H9 (cell line): ENCODE measurements at regions not wholly inside any gene's neighbourhood (a gene's known extent, or its start where the extent isn't known, plus 50 kb on each side); places are given as distances from the start of the nearest gene placed in this dataset.

ENCODE experiments used
- DNase-seq: peaks from one replicate; pipeline ENCODE4 v3.0.0-alpha.2; 2017
- H2AFZ ChIP-seq: one replicate; pipeline ENCODE4 v1.6.1; 2013; ENCODE audit warnings: mild to moderate bottlenecking, low read length, control low read depth, moderate library complexity
- H2AK5ac ChIP-seq: 2 replicates; pipeline ENCODE4 v1.6.1; 2013; ENCODE audit warnings: low read length, control low read depth, mixed read lengths; ENCODE audit not compliant: insufficient read length
- H2BK120ac ChIP-seq: one replicate; pipeline ENCODE4 v1.6.1; 2013; ENCODE audit warnings: low read depth, mild to moderate bottlenecking, low read length, control low read depth, inconsistent platforms; ENCODE audit not compliant: poor library complexity, severe bottlenecking
- H2BK12ac ChIP-seq: 2 replicates; pipeline ENCODE4 v1.6.1; 2013; ENCODE audit warnings: low read length, control low read depth, mixed read lengths, low read depth; ENCODE audit not compliant: insufficient read length
- H2BK15ac ChIP-seq: 2 replicates; pipeline ENCODE4 v1.6.1; 2013; ENCODE audit warnings: low read depth, low read length, control low read depth
- H2BK20ac ChIP-seq: one replicate; pipeline ENCODE4 v1.6.1; 2013; ENCODE audit warnings: low read depth, mild to moderate bottlenecking, low read length, control low read depth, inconsistent platforms; ENCODE audit not compliant: poor library complexity, severe bottlenecking
- H2BK5ac ChIP-seq: 2 replicates; pipeline ENCODE4 v1.6.1; 2013; ENCODE audit warnings: low read length, control low read depth, mixed read lengths; ENCODE audit not compliant: insufficient read length
- H3K14ac ChIP-seq: 2 replicates; pipeline ENCODE4 v1.6.1; 2013; ENCODE audit warnings: low read length, control low read depth; ENCODE audit not compliant: insufficient read depth
- H3K18ac ChIP-seq: 2 replicates; pipeline ENCODE4 v1.6.1; 2013; ENCODE audit warnings: low read depth, mild to moderate bottlenecking, mixed read lengths, low read length, control low read depth; ENCODE audit not compliant: insufficient read length
- H3K23ac ChIP-seq: 2 replicates; pipeline ENCODE4 v1.6.1; 2013; ENCODE audit warnings: low read length, control low read depth, mixed read lengths, low read depth; ENCODE audit not compliant: insufficient read length
- H3K23me2 ChIP-seq: 2 replicates; pipeline ENCODE4 v1.6.1; 2013; ENCODE audit warnings: low read depth, mild to moderate bottlenecking, mixed read lengths, low read length, control low read depth; ENCODE audit not compliant: insufficient read length, poor library complexity, severe bottlenecking
- H3K27ac ChIP-seq: 2 replicates; pipeline ENCODE4 v1.5.1; 2013; ENCODE audit warnings: low read length, control low read depth, mixed read lengths, low read depth; ENCODE audit not compliant: insufficient read length
- H3K27me3 ChIP-seq: 2 replicates; pipeline ENCODE4 v1.6.1; 2013; ENCODE audit warnings: low read length, control low read depth, inconsistent platforms; ENCODE audit not compliant: insufficient read depth
- H3K4ac ChIP-seq: 2 replicates; pipeline ENCODE4 v1.6.1; 2013; ENCODE audit warnings: low read depth, mild to moderate bottlenecking, control low read depth, inconsistent platforms, low read length, moderate library complexity
- H3K4me1 ChIP-seq: 2 replicates; pipeline ENCODE4 v1.6.1; 2013; ENCODE audit warnings: low read length, control low read depth, inconsistent platforms; ENCODE audit not compliant: insufficient read depth
- H3K4me2 ChIP-seq: 2 replicates; pipeline ENCODE4 v1.6.1; 2013; ENCODE audit warnings: low read length, control low read depth, mixed read lengths; ENCODE audit not compliant: insufficient read length, insufficient read depth
- H3K56ac ChIP-seq: 2 replicates; pipeline ENCODE4 v1.6.1; 2013; ENCODE audit warnings: low read depth, mild to moderate bottlenecking, mixed read lengths, low read length, control low read depth; ENCODE audit not compliant: insufficient read length
- H3K79me1 ChIP-seq: 2 replicates; pipeline ENCODE4 v1.6.1; 2013; ENCODE audit warnings: low read depth, mild to moderate bottlenecking, moderate library complexity, low read length, control low read depth, inconsistent platforms; ENCODE audit not compliant: insufficient read depth, poor library complexity, severe bottlenecking
- H3K79me2 ChIP-seq: 2 replicates; pipeline ENCODE4 v1.6.1; 2013; ENCODE audit warnings: low read length, control low read depth, inconsistent platforms; ENCODE audit not compliant: insufficient read depth
- H3K9ac ChIP-seq: 2 replicates; pipeline ENCODE4 v1.6.1; 2013; ENCODE audit warnings: low read length, control low read depth, mixed read lengths; ENCODE audit not compliant: insufficient read length; ENCODE audit errors: extremely low read depth
- H3K9me3 ChIP-seq: one replicate; pipeline ENCODE4 v1.6.1; 2013; ENCODE audit warnings: low read depth, low read length, inconsistent platforms; ENCODE audit not compliant: control insufficient read depth
- H3T11ph ChIP-seq: one replicate; pipeline ENCODE4 v1.6.1; 2013; ENCODE audit warnings: mild to moderate bottlenecking, low read length, control low read depth, inconsistent platforms
- H4K20me1 ChIP-seq: one replicate; pipeline ENCODE4 v1.6.1; 2013; ENCODE audit not compliant: control insufficient read depth, insufficient read length, insufficient read depth
- H4K5ac ChIP-seq: 2 replicates; pipeline ENCODE4 v1.6.1; 2013; ENCODE audit warnings: low read depth, mild to moderate bottlenecking, mixed read lengths, low read length, control low read depth; ENCODE audit not compliant: insufficient read length
- H4K8ac ChIP-seq: replicated peaks from 2 replicates; pipeline ENCODE4 v1.6.1; 2013; ENCODE audit warnings: low read length, control low read depth, mixed read lengths, low read depth; ENCODE audit not compliant: insufficient read length
- H4K91ac ChIP-seq: 2 replicates; pipeline ENCODE4 v1.6.1; 2013; ENCODE audit warnings: low read depth, mild to moderate bottlenecking, moderate library complexity, mixed read lengths, low read length, control low read depth; ENCODE audit not compliant: insufficient read length
- H3K27ac Mint-ChIP-seq, 3 experiments: 2 replicates in 2 of 3; 3 replicates in 1 of 3; pipeline ENCODE4 v1.8.0; 2020 to 2021; ENCODE audit warnings: mixed read lengths in 3 of 3, mild to moderate bottlenecking in 1 of 3, moderate library complexity in 1 of 3
- H3K27me3 Mint-ChIP-seq: 2 replicates; pipeline ENCODE4 v1.8.0; 2021; ENCODE audit warnings: low read depth, mild to moderate bottlenecking, moderate library complexity, mixed read lengths
- H3K36me3 Mint-ChIP-seq, 3 experiments: 2 replicates in 2 of 3; 3 replicates in 1 of 3; pipeline ENCODE4 v1.8.0; 2020 to 2021; ENCODE audit warnings: low read depth in 3 of 3, mixed read lengths in 3 of 3; ENCODE audit not compliant: insufficient read depth in 1 of 3
- H3K4me1 Mint-ChIP-seq, 2 experiments: 2 replicates each; pipeline ENCODE4 v1.8.0; 2020; ENCODE audit warnings: mixed read lengths in 2 of 2
- H3K4me3 Mint-ChIP-seq, 2 experiments: 2 replicates in 1 of 2; 3 replicates in 1 of 2; pipeline ENCODE4 v1.8.0; 2020 to 2021; ENCODE audit warnings: mild to moderate bottlenecking in 2 of 2, mixed read lengths in 2 of 2, moderate library complexity in 1 of 2
- H3K9me3 Mint-ChIP-seq, 2 experiments: 2 replicates in 1 of 2; 3 replicates in 1 of 2; pipeline ENCODE4 v1.8.0; 2020; ENCODE audit warnings: mild to moderate bottlenecking in 2 of 2, mixed read lengths in 2 of 2, moderate library complexity in 1 of 2
- CTCF ChIP-seq: fragments of 200-600 bp; sonication (generic); conservative IDR thresholded peaks from 3 replicates; pipeline ENCODE4 v1.8.0; 2021; ENCODE audit warnings: antibody characterized with exemption, mild to moderate bottlenecking
- WGBS: extraction: QIAGEN DNeasy Blood & Tissue Kit; methylation state at CpG from one replicate; pipeline ENCODE4 v1.1.7; 2013; ENCODE audit warnings: missing lambda C conversion rate, low lambda C conversion rate, mixed read lengths; ENCODE audit not compliant: insufficient read length; ENCODE audit errors: extremely low coverage; 5-methylcytosine and 5-hydroxymethylcytosine counted together

GRCh38 chr5:111972080-111972479, 215.1 kb upstream of the NREP start:
- Histone ChIP-seq H4K91ac (no peak overlapping the region), H3K4me1 (no peaks in the 10 kb centered on the region; the same call in 1 of the 2 replicates), H3K79me2 (no peaks in the 10 kb centered on the region), H3K27ac (no peak overlapping the region), H2BK15ac (no peak overlapping the region), H2BK20ac (no peak overlapping the region), H3K4me2 (no peak overlapping the region), H4K20me1 (no peaks in the 10 kb centered on the region), H2AK5ac (no peak overlapping the region), H2BK5ac (no peak overlapping the region), H3K4ac (no peak overlapping the region), H3K18ac (no peak overlapping the region), H3K9me3 (no peaks in the 10 kb centered on the region), H3K9ac (no peak overlapping the region), H2BK120ac (no peak overlapping the region), H3K56ac (no peak overlapping the region), H2AFZ (no peak overlapping the region), H3K23ac (no peak overlapping the region), H4K8ac (no peak overlapping the region), H4K5ac (no peak overlapping the region), H3K27me3 (no peaks in the 10 kb centered on the region), H3K23me2 (no peaks in the 10 kb centered on the region), H3K14ac (no peak overlapping the region), H2BK12ac (no peak overlapping the region), H3K79me1 (no peaks in the 10 kb centered on the region), H3T11ph (no peak overlapping the region)
- no peak for TF ChIP-seq CTCF
- Mint-ChIP-seq H3K36me3 (no peaks in the 10 kb centered on the region), H3K4me3 (no peak overlapping the region), H3K9me3 (no peaks in the 10 kb centered on the region), H3K27me3 (no peaks in the 10 kb centered on the region), H3K27ac (no peak overlapping the region), H3K4me1 (peaks cover 0 to 7% of the 10 kb centered on the region in 2 experiments; a peak in 1 of 4 replicates)
- DNase-seq: no peak
- no CpG with 5 or more reads among the region's 2 CpGs for WGBS
